ENCODE measurements at regions not wholly inside any gene's neighbourhood (a gene's known extent, or its start where the extent isn't known, plus 50 kb on each side); places are given as distances from the start of the nearest gene placed in this dataset.
"Not testable (repeated sequence)": the region's sequence is repeated elsewhere in the genome, so short reads cannot be mapped to it uniquely, and the experiment has no call there.

- no peaks in the 10 kb centered on the region for H3K4me1 Mint-ChIP-seq
- H3K27me3 Mint-ChIP-seq = no peaks in the 10 kb centered on the region
- no peak overlapping the region for H3K27ac Mint-ChIP-seq
- H3K36me3 Mint-ChIP-seq = no peaks in the 10 kb centered on the region
- DNase-seq (no peak), ATAC-seq (no peak)
- CTCF ChIA-PET = no interaction called here
- no peak overlapping the region for H3K4me3 Mint-ChIP-seq
- H3K9me3 Mint-ChIP-seq (ENCODE audit: low read depth) = no peaks in the 10 kb centered on the region
Observed at GRCh38 chr4:138645289-138645688, 370.3 kb upstream of the NOCT start.

DNA sequence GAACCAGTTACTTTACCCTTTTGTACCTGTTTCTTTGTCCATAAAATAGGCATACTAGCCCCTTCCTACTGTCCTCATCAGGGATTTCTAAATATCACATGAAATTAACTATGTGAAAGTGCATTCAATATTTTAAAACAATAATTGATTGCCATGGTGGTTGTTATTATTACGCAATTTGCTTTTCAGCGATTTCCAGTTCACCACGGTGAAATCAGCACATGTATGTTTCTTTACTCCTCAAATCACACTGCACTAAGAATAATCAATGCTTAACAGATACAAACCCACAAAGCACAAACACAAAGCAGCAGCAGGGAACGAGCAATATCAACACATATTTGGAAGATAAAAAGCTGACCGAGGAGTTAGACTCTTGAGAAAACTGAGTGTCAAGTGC lies 371.3 kb upstream of the NOCT start:
- H3K27ac Mint-ChIP-seq = no peak overlapping the region
- no peak for DNase-seq
- no peak for ATAC-seq
- H3K9me3 Mint-ChIP-seq (ENCODE audit: low read depth) = no peaks in the 10 kb centered on the region
- no peak overlapping the region for H3K4me3 Mint-ChIP-seq
- CTCF ChIA-PET = no interaction called here
- H3K4me1 Mint-ChIP-seq = no peaks in the 10 kb centered on the region
- no peaks in the 10 kb centered on the region for H3K27me3 Mint-ChIP-seq
- no peaks in the 10 kb centered on the region for H3K36me3 Mint-ChIP-seq

DNA sequence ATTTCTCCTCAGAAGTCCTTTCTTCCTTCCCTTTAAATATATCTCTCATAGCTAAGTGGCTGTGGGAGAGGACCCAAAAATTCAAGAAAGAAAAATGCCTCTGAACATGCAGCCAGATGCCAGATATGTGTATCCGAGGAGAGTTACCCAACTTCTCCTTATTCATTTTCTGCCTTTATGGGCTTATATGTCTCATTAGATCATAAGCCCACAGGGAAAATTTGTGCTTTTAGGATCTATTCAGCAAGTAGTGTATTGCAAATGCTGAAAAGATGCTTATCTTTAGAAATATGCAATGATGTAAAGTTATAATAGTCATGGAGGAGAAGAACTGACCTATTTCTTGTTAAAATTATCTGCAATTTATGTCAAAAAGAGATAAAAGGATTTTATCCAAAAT lies 371.8 kb upstream of the NOCT start:
- DNase-seq (no peak), ATAC-seq (no peak)
- H3K27ac Mint-ChIP-seq = no peak overlapping the region
- no peaks in the 10 kb centered on the region for H3K27me3 Mint-ChIP-seq
- CTCF ChIA-PET = no interaction called here
- no peaks in the 10 kb centered on the region for H3K9me3 Mint-ChIP-seq (ENCODE audit: low read depth)
- no peaks in the 10 kb centered on the region for H3K36me3 Mint-ChIP-seq
- no peak overlapping the region for H3K4me3 Mint-ChIP-seq
- H3K4me1 Mint-ChIP-seq = no peaks in the 10 kb centered on the region

DNA sequence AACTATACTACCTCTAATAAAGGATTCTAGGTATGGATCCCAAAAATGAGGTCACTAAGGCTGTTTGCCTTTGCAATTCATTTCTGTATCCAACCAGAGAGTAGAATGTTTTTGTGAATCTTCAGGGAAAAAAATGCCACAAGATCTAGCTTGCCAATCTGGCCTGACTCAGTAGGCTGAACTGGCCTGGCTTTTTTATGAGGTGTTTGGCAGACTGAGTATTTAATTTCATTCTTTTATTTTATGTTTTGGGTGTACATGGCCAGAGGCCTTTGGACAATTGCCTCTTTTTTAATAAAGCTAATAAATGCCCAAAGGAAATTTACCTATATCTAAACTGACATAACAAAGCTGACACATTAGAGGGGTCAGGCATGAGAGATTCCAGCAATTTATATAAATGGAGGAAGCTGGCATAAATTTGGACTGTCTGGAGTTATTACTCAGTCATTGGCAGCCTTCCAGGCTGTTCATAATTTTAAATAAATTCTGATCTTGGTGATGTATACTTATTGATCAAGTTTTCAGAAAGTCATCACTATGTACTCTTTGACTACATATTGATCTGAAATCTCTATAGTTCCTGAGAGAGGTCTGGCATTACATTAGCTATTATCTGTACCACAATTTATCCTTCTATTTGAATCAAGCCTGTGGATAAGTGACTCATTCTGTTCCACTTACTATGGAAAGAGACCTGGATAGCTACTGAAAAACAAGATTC lies 376.4 kb upstream of the NOCT start:
- no peak for DNase-seq
- ATAC-seq = no peak
- CTCF ChIA-PET = no interaction called here
- no peaks in the 10 kb centered on the region for H3K4me1 Mint-ChIP-seq
- no peaks in the 10 kb centered on the region for H3K9me3 Mint-ChIP-seq (ENCODE audit: low read depth)
- H3K27ac Mint-ChIP-seq = no peak overlapping the region
- H3K36me3 Mint-ChIP-seq = no peaks in the 10 kb centered on the region
- H3K4me3 Mint-ChIP-seq = no peak overlapping the region
- no peaks in the 10 kb centered on the region for H3K27me3 Mint-ChIP-seq

- H3K9me3 Mint-ChIP-seq (ENCODE audit: low read depth) = no peaks in the 10 kb centered on the region
- ATAC-seq = no peak
- H3K36me3 Mint-ChIP-seq = no peaks in the 10 kb centered on the region
- no peaks in the 10 kb centered on the region for H3K27me3 Mint-ChIP-seq
- H3K4me1 Mint-ChIP-seq = no peaks in the 10 kb centered on the region
- DNase-seq = no peak
- H3K4me3 Mint-ChIP-seq = no peak overlapping the region
- CTCF ChIA-PET = no interaction called here
- no peak overlapping the region for H3K27ac Mint-ChIP-seq
Observed at GRCh38 chr4:138636781-138637180, 378.8 kb upstream of the NOCT start.

- H3K4me1 Mint-ChIP-seq = no peaks in the 10 kb centered on the region
- no peaks in the 10 kb centered on the region for H3K9me3 Mint-ChIP-seq (ENCODE audit: low read depth)
- no peaks in the 10 kb centered on the region for H3K27me3 Mint-ChIP-seq
- CTCF ChIA-PET = no interaction called here
- H3K27ac Mint-ChIP-seq = no peak overlapping the region
- no peaks in the 10 kb centered on the region for H3K36me3 Mint-ChIP-seq
- DNase-seq (no peak), ATAC-seq (no peak)
- no peak overlapping the region for H3K4me3 Mint-ChIP-seq
Observed at GRCh38 chr4:138634915-138635314, 380.7 kb upstream of the NOCT start.

DNA sequence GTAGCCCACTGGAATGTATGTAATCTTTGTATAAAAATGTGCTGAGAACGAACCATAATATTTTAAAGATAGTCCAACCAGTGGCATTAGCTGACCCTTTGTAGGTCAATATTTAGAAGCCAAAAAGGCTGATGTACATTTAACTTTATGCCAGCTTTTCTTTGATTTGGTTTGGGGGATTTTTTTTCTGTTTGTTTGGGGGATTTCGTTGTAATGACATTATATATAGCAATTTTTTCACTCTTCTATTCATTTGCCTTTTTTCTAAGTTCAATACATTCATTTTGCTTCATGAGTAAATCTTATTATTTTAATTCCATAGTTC lies 382.0 kb upstream of the NOCT start:
- Mint-ChIP-seq H3K27me3 (no peaks in the 10 kb centered on the region), H3K36me3 (no peaks in the 10 kb centered on the region), H3K4me1 (no peaks in the 10 kb centered on the region), H3K4me3 (no peak overlapping the region), H3K27ac (no peak overlapping the region), H3K9me3 (ENCODE audit: low read depth) (no peaks in the 10 kb centered on the region)
- no peak for DNase-seq
- CTCF ChIA-PET = no interaction called here
- ATAC-seq = no peak

DNA sequence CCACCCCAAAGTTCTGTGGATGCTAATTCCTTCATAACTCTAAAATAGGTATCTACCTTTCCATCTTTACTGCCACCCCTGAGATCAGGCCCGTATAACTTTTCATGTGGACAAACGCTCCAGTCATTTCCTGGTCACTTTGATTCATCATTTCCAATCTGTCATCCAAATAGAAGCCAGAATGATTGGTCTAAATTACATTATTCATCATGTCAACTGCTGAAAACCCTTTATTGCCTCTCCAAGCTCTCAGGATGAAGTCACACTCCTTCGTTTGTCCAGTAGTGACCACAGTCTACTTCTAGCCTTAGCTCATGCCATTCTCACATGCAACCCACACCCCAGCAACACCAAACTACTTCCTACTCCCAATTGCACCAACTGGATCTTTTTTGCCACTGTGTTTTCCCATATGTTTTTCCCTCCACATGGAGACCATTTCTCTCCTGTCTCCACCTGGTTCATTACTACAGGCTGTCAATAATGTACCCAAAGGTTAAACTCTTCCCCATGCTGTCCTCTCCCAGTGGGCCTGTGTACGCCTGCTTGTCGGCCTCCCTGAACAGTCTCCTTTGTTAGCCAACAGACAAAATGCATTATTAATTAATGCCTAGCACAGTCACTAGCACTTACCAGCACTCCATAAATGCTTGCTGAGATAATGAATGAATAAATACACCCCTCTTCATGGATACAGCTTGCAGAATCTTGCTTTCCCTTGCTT lies 382.6 kb upstream of the NOCT start:
- CTCF ChIA-PET = no interaction called here
- no peaks in the 10 kb centered on the region for H3K36me3 Mint-ChIP-seq
- ATAC-seq = no peak
- H3K27me3 Mint-ChIP-seq = no peaks in the 10 kb centered on the region
- no peaks in the 10 kb centered on the region for H3K9me3 Mint-ChIP-seq (ENCODE audit: low read depth)
- no peak overlapping the region for H3K27ac Mint-ChIP-seq
- no peak overlapping the region for H3K4me3 Mint-ChIP-seq
- no peaks in the 10 kb centered on the region for H3K4me1 Mint-ChIP-seq
- DNase-seq = no peak

GRCh38 chr4:138630666-138631065 lies 384.9 kb upstream of the NOCT start:
- Mint-ChIP-seq H3K27ac (no peak overlapping the region), H3K9me3 (ENCODE audit: low read depth) (no peaks in the 10 kb centered on the region), H3K4me1 (no peaks in the 10 kb centered on the region), H3K27me3 (no peaks in the 10 kb centered on the region), H3K4me3 (no peak overlapping the region), H3K36me3 (no peaks in the 10 kb centered on the region)
- no peak for DNase-seq
- no peak for ATAC-seq
- CTCF ChIA-PET = no interaction called here

GRCh38 chr4:138629669-138630068 lies 385.9 kb upstream of the NOCT start:
- Mint-ChIP-seq H3K4me1 (no peaks in the 10 kb centered on the region), H3K36me3 (no peaks in the 10 kb centered on the region), H3K9me3 (ENCODE audit: low read depth) (no peaks in the 10 kb centered on the region), H3K27me3 (no peaks in the 10 kb centered on the region), H3K4me3 (no peak overlapping the region), H3K27ac (no peak overlapping the region)
- DNase-seq = no peak
- CTCF ChIA-PET = no interaction called here
- ATAC-seq = no peak

DNA sequence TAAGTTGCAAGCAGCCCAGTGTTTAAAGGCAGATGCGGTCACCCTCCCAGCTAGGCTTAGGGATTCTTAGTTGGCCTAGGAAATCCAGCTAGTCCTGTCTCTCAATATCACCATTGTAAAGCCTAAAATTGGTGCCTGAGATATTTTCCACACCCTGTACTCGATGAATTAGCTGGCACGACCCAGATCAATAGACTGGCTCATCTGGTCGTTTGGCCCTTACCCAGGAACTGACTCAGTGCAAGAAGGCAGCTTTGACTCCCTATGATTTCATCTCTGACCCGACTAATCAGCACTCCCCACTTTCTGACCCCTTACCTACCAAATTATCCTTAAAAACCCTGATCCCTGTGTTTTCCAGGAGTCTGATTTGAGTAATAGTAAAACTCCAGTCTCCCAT lies 384.9 kb upstream of the SLC7A11 start:
- no peaks in the 10 kb centered on the region for H3K4me1 Mint-ChIP-seq
- DNase-seq = no peak
- H3K36me3 Mint-ChIP-seq = no peaks in the 10 kb centered on the region
- CTCF ChIA-PET = no interaction called here
- H3K9me3 Mint-ChIP-seq (ENCODE audit: low read depth) = no peaks in the 10 kb centered on the region
- H3K27ac Mint-ChIP-seq = no peak overlapping the region
- no peak for ATAC-seq
- H3K4me3 Mint-ChIP-seq = no peak overlapping the region
- H3K27me3 Mint-ChIP-seq = no peaks in the 10 kb centered on the region

DNA sequence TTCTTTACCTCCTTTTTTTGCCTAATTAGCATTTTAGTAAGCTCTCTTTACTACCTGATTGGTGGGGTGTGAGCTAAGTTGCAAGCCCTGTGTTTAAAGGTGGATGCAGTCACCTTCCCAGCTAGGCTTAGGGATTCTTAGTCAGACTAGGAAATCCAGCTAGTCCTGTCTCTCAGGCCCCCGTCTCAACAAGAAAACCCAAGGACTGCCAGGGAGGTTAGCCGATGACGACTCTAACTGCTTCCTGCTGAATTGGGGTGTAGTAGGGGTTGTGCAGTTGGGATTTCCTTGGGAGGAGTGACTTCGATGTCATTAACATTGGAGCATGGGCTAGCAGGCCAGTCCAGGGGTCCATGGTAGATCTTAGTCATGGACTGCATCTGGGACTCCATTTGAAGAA lies 380.2 kb upstream of the SLC7A11 start:
- H3K27me3 Mint-ChIP-seq; H3K27ac Mint-ChIP-seq; H3K4me3 Mint-ChIP-seq; H3K36me3 Mint-ChIP-seq; H3K9me3 Mint-ChIP-seq (ENCODE audit: low read depth); H3K4me1 Mint-ChIP-seq; ATAC-seq; DNase-seq; CTCF ChIA-PET: not testable (repeated sequence)

DNA sequence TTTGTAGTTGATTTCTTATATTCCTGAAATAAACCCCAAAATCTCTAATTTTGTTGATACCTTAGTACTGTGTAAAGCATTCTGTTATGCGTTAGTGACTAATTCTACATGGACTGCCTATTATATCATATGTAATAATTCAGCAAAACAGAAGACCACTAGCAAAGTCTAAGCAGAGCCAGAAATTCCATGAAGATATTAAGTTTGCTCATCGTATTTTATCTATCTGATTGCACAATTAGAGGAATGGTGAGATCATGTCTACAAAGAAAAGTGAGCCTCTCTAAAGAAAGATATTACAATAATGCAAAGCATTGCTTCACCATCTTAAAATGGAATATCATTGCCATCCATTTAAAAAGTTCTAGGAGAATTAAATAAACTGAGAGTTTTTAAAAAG lies 374.6 kb upstream of the SLC7A11 start:
- Mint-ChIP-seq H3K27ac (no peak overlapping the region), H3K9me3 (ENCODE audit: low read depth) (no peaks in the 10 kb centered on the region), H3K27me3 (no peaks in the 10 kb centered on the region), H3K36me3 (no peaks in the 10 kb centered on the region), H3K4me1 (no peaks in the 10 kb centered on the region), H3K4me3 (no peak overlapping the region)
- DNase-seq = no peak
- ATAC-seq = no peak
- CTCF ChIA-PET = no interaction called here

GRCh38 chr4:138614398-138615142 lies 372.4 kb upstream of the SLC7A11 start:
- no peaks in the 10 kb centered on the region for H3K4me1 Mint-ChIP-seq
- H3K4me3 Mint-ChIP-seq = no peak overlapping the region
- H3K36me3 Mint-ChIP-seq = no peaks in the 10 kb centered on the region
- H3K9me3 Mint-ChIP-seq (ENCODE audit: low read depth) = no peaks in the 10 kb centered on the region
- no peak for DNase-seq
- ATAC-seq = no peak
- no peak overlapping the region for H3K27ac Mint-ChIP-seq
- no peaks in the 10 kb centered on the region for H3K27me3 Mint-ChIP-seq
- CTCF ChIA-PET = no interaction called here
